Karpas-422 (cell line): ENCODE measurements at regions not wholly inside any gene's neighbourhood (a gene's known extent, or its start where the extent isn't known, plus 50 kb on each side); places are given as distances from the start of the nearest gene placed in this dataset.

Experiments
- DNase-seq: peaks from one replicate; pipeline ENCODE4 v3.0.0-alpha.2; 2015
- H2AFZ ChIP-seq: fragments of 200-600 bp; sonication (generic); 2 replicates; pipeline ENCODE4 v1.6.1; 2014; ENCODE audit warnings: antibody characterized with exemption, low read length, mixed read lengths
- H3K27ac ChIP-seq: fragments of 200-600 bp; sonication (generic); 2 replicates; pipeline ENCODE4 v1.5.1; 2014; ENCODE audit warnings: mild to moderate bottlenecking, low read length, moderate library complexity
- H3K27me3 ChIP-seq: fragments of 200-600 bp; sonication (generic); 2 replicates; pipeline ENCODE4 v1.6.1; 2014; ENCODE audit warnings: low read length, mixed read lengths
- H3K36me3 ChIP-seq: fragments of 200-600 bp; sonication (generic); 2 replicates; pipeline ENCODE4 v1.6.1; 2014; ENCODE audit warnings: low read length, mixed read lengths; ENCODE audit not compliant: insufficient read depth
- H3K4me1 ChIP-seq: fragments of 200-600 bp; sonication (generic); 2 replicates; pipeline ENCODE4 v1.6.1; 2014; ENCODE audit warnings: mild to moderate bottlenecking, low read length, mixed read lengths
- H3K4me2 ChIP-seq: fragments of 200-600 bp; sonication (generic); 2 replicates; pipeline ENCODE4 v1.6.1; 2014; ENCODE audit warnings: low read length, low read depth, mild to moderate bottlenecking; ENCODE audit not compliant: poor library complexity, severe bottlenecking
- H3K4me3 ChIP-seq: fragments of 200-600 bp; sonication (generic); 2 replicates; pipeline ENCODE4 v1.5.1; 2014; ENCODE audit warnings: mild to moderate bottlenecking, antibody characterized with exemption, low read length, mixed read lengths
- H3K79me2 ChIP-seq: fragments of 200-600 bp; sonication (generic); 2 replicates; pipeline ENCODE4 v1.6.1; 2014; ENCODE audit warnings: mild to moderate bottlenecking, low read length, mixed read lengths
- H3K9ac ChIP-seq: fragments of 200-600 bp; sonication (generic); 2 replicates; pipeline ENCODE4 v1.6.0; 2014; ENCODE audit warnings: low read length
- H3K9me2 ChIP-seq: fragments of 200-600 bp; sonication (generic), shearing (Covaris generic); replicated peaks from 2 replicates; pipeline ENCODE4 v1.6.0; 2014; ENCODE audit warnings: mild to moderate bottlenecking, low read length, moderate library complexity; ENCODE audit not compliant: insufficient read depth
- H3K9me3 ChIP-seq: fragments of 300-700, 200-600 bp; sonication (generic); 2 replicates; pipeline ENCODE4 v1.6.1; 2014; ENCODE audit warnings: low read length, mixed read lengths
- H4K20me1 ChIP-seq: fragments of 200-600 bp; sonication (generic); 2 replicates; pipeline ENCODE4 v1.6.1; 2014; ENCODE audit warnings: mild to moderate bottlenecking, antibody characterized with exemption, low read length, low read depth; ENCODE audit not compliant: insufficient read depth

DNA sequence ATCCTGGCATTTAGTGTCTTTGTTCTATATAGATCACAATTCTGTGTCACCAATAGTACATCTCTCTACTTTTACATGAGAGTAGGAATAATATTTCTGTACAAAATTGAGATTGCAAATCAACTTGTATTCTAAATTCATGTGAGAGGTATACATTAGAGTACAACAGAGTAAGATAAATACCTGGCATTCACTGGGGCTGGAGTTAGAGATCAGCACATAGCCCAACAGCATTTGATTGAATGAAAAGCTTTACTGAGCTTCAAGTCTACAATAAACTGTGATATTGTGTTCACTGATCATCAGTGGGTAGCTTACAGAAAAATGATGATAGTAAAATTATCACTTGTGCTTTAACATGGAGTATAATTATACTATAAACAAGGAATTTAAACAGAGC, 1114.7 kb downstream of the REEP3 start:
- no peak overlapping the region for H3K4me2 ChIP-seq
- no peaks in the 10 kb centered on the region for H3K79me2 ChIP-seq
- no peaks in the 10 kb centered on the region for H3K36me3 ChIP-seq
- no peak overlapping the region for H3K9ac ChIP-seq
- H3K27ac ChIP-seq, result no peak overlapping the region
- H3K9me2 ChIP-seq, result no peaks in the 10 kb centered on the region
- no peak for DNase-seq
- H3K9me3 ChIP-seq, result no peaks in the 10 kb centered on the region
- H3K27me3 ChIP-seq, result no peaks in the 10 kb centered on the region
- H2AFZ ChIP-seq, result no peak overlapping the region
- no peaks in the 10 kb centered on the region for H4K20me1 ChIP-seq
- H3K4me3 ChIP-seq, result no peak overlapping the region
- H3K4me1 ChIP-seq, result no peaks in the 10 kb centered on the region

DNA sequence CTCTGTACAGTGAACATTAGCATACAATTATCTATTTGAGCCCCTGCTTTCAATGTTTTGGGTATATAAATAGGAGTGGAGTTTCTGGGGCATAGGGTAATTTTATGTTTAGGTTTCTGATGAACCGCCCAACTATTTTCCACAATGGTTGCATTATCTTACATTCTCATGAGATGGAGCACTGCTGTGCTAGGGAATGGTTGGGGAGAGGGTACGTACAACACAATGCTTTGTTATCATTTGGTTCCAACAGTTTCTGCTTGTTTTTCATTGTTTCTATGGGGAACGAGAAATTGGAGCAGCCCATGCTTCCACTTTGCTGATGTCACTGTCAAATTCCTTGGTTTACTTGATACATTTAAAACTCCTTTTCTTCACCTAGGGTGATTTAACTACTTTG, 1115.3 kb downstream of the REEP3 start:
- H3K27ac ChIP-seq, result no peak overlapping the region
- no peaks in the 10 kb centered on the region for H3K4me1 ChIP-seq
- H3K79me2 ChIP-seq, result no peaks in the 10 kb centered on the region
- no peak overlapping the region for H2AFZ ChIP-seq
- no peak for DNase-seq
- H3K9me2 ChIP-seq, result no peaks in the 10 kb centered on the region
- H3K4me3 ChIP-seq, result no peak overlapping the region
- no peak overlapping the region for H3K9ac ChIP-seq
- no peaks in the 10 kb centered on the region for H3K27me3 ChIP-seq
- no peaks in the 10 kb centered on the region for H4K20me1 ChIP-seq
- H3K4me2 ChIP-seq, result no peak overlapping the region
- no peaks in the 10 kb centered on the region for H3K36me3 ChIP-seq
- no peaks in the 10 kb centered on the region for H3K9me3 ChIP-seq

DNA sequence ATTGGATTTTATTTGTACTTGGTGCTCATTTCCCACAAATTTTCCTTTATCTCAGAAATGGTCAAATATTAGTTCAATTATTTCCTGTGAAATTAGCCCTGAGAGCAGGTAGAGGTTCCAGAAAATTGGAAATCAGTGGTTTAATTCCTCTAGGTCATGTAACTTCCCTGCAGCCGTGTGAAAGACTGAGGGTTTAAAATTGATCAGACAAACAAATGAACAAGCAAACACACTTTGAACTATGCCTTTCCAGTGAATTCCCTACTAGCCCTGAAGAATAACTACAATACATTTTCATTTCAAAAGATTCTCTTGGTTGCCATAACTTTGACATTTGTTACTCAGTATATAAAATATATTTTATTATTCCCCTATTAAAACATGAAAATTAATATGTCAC, 1116.7 kb downstream of the REEP3 start:
- Histone ChIP-seq H3K9me2 (no peaks in the 10 kb centered on the region), H3K27ac (no peak overlapping the region), H3K4me3 (no peak overlapping the region), H3K4me2 (no peak overlapping the region), H3K79me2 (no peaks in the 10 kb centered on the region), H3K4me1 (no peaks in the 10 kb centered on the region), H3K36me3 (no peaks in the 10 kb centered on the region), H3K27me3 (no peaks in the 10 kb centered on the region), H4K20me1 (no peaks in the 10 kb centered on the region), H3K9ac (no peak overlapping the region), H3K9me3 (no peaks in the 10 kb centered on the region), H2AFZ (no peak overlapping the region)
- DNase-seq, result peak; percentile 34

DNA sequence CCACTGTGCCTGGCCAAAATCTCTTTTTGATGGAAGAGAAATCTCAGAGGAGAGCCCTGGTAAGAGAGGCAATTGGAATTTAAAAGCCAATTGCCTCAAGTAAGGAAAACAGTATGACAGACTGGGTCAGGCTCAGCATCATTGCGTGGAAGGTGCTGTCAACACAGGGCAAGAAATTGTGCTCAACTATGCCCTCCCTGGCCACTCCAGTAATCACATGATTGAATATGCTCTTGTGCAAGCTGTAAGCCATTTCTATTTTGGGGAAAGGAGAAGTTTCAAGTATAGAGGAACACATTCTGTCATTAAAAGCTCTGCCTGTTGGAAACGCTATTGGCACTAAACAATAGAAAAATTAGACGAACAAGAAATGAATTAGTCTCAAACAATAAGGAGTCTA, 1127.7 kb downstream of the REEP3 start:
- Histone ChIP-seq H3K9ac (no peak overlapping the region), H3K9me2 (no peaks in the 10 kb centered on the region), H3K9me3 (no peaks in the 10 kb centered on the region), H3K79me2 (no peaks in the 10 kb centered on the region), H3K4me3 (no peak overlapping the region), H3K27ac (no peak overlapping the region), H3K27me3 (no peaks in the 10 kb centered on the region), H3K4me1 (peaks cover 6% of the 10 kb centered on the region), H3K36me3 (no peaks in the 10 kb centered on the region), H2AFZ (0 out of 2 replicates have a peak overlapping the region, but pooled peaks have one; percentile 9), H4K20me1 (no peaks in the 10 kb centered on the region), H3K4me2 (peak overlapping the region; percentile 39)
- DNase-seq, result peak; percentile 88

DNA sequence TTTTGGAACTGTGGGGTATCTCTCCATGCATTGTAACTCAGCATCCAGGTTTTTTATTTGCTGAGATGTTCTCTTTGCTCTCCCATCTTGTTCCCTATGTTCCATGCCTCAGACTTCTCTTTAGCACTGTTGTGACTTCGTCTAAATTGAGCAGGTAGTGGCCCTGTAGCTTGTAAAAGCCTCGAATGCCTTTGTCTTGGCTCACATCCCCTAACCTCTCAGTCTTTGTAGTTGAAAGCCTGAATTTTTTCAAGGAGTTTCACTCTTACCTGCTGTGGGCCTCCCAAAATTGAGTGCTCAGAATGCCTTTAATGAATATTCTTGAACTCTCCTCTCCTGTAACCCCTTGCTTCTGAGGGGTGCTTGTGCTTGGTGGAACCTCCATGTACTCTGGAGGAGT, 1137.3 kb downstream of the REEP3 start:
- no peaks in the 10 kb centered on the region for H3K79me2 ChIP-seq

DNA sequence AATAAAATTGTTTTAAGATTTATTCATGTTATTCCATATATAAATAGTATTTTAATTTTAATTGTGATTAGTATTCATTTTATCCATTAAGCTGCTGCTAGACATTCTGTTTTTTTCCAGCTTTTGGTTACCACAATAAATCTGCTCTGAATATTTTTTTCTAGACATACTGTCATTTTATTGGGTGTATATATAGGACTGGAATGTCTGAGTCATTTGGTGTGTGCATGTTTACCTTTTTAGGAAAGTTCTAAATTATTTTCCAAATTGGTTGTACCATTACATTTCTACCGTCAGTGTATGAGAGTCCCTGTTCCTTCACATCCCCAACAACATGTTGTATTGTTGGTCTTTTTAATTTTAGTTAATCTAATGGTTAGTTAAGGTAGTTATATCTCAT, 1138.1 kb downstream of the REEP3 start:
- H3K27ac ChIP-seq, result no peak overlapping the region
- no peaks in the 10 kb centered on the region for H3K79me2 ChIP-seq
- no peak for DNase-seq
- H3K4me1 ChIP-seq, result no peaks in the 10 kb centered on the region
- no peaks in the 10 kb centered on the region for H3K36me3 ChIP-seq
- no peak overlapping the region for H3K4me3 ChIP-seq
- H3K9ac ChIP-seq, result no peak overlapping the region
- no peak overlapping the region for H2AFZ ChIP-seq
- H3K27me3 ChIP-seq, result no peaks in the 10 kb centered on the region; the same call in 1 of the 2 replicates
- H3K9me3 ChIP-seq, result no peaks in the 10 kb centered on the region
- no peak overlapping the region for H3K4me2 ChIP-seq
- H4K20me1 ChIP-seq, result no peaks in the 10 kb centered on the region
- no peaks in the 10 kb centered on the region for H3K9me2 ChIP-seq

More for the DNA sequence above, 1137.3 kb downstream of the REEP3 start:
- Histone ChIP-seq H3K4me2 (no peak overlapping the region), H3K27ac (no peak overlapping the region), H4K20me1 (no peaks in the 10 kb centered on the region), H3K9me2 (no peaks in the 10 kb centered on the region), H3K4me3 (no peak overlapping the region), H3K36me3 (no peaks in the 10 kb centered on the region), H2AFZ (no peak overlapping the region), H3K4me1 (no peaks in the 10 kb centered on the region), H3K27me3 (no peaks in the 10 kb centered on the region; the same call in 1 of the 2 replicates), H3K9ac (no peak overlapping the region), H3K9me3 (no peaks in the 10 kb centered on the region)
- no peak for DNase-seq

DNA sequence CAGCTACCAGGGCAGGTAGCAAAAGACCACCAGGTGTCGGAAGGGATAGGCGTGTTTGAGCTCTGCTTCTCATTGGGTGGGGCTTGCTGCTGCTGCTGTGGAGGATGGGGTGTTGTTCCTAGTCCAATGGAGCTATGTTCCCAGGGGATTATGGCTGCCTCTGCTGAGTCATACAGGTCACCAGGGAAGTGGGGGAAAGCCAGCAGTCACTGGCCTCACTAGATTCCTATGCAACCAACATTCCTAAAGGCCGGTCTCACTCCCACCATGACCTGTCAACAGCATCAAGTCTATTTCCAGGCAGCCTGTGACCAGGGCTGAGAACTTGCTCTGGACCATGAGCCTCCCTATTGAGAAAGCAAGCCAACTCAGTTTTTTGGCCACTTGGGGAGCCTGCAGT, 1160.8 kb downstream of the REEP3 start:
- Histone ChIP-seq H3K36me3 (no peaks in the 10 kb centered on the region), H3K79me2 (no peaks in the 10 kb centered on the region), H3K4me1 (no peaks in the 10 kb centered on the region), H3K4me3 (no peak overlapping the region), H3K9me2 (no peaks in the 10 kb centered on the region), H3K4me2 (no peak overlapping the region), H3K27me3 (no peaks in the 10 kb centered on the region), H3K9me3 (no peaks in the 10 kb centered on the region), H4K20me1 (no peaks in the 10 kb centered on the region), H2AFZ (no peak overlapping the region), H3K27ac (no peak overlapping the region), H3K9ac (no peak overlapping the region)
- no peak for DNase-seq

DNA sequence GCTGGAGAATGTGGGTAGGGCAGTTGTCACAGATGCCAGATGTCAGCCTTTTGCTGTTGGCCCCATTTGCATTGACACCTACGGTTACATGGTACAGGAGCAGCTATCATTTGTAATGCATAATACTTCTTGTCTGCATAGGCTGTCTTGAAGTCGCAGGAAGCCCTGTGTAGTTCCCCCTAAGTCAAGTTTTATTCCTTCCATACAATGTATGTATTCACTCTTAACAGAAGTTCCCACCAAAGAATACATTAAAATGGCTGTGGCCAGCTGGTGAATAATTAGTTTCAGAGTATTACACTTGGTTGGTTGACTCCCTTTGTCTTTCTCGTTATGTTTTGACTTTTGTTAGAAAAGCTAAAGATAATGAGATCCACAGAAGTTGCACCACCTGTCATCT, 1169.0 kb downstream of the REEP3 start:
- Histone ChIP-seq H3K27ac (no peak overlapping the region), H2AFZ (no peak overlapping the region), H3K36me3 (no peaks in the 10 kb centered on the region), H3K27me3 (no peaks in the 10 kb centered on the region), H4K20me1 (no peaks in the 10 kb centered on the region), H3K4me1 (no peaks in the 10 kb centered on the region), H3K9ac (no peak overlapping the region), H3K79me2 (no peaks in the 10 kb centered on the region), H3K9me3 (no peaks in the 10 kb centered on the region), H3K9me2 (no peaks in the 10 kb centered on the region), H3K4me3 (no peak overlapping the region), H3K4me2 (no peak overlapping the region)
- no peak for DNase-seq

DNA sequence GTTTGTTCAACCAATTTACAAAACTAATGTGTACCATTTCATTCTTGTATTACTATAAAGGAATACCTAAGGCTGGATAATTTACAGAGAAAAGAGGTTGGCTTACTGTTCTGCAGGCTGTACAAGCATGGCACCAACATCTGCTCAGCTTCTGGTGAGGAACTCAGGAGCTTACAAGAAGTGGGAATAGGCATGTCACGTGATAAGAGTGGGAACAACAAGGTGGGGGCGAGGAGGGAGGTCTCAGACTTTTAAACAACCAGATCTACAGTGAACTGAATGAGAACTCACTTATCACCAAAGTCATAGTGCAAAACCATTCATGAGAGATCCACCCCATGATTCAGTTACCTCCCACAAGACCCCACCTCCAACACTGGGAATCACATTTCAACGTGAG, 1178.0 kb downstream of the REEP3 start:
- Histone ChIP-seq H3K79me2 (no peaks in the 10 kb centered on the region), H3K27ac (no peak overlapping the region)

More for the DNA sequence above, 1178.0 kb downstream of the REEP3 start:
- H3K4me1 ChIP-seq, result no peaks in the 10 kb centered on the region
- H3K9me3 ChIP-seq, result no peaks in the 10 kb centered on the region
- no peaks in the 10 kb centered on the region for H3K36me3 ChIP-seq
- DNase-seq, result peak; percentile 4
- no peaks in the 10 kb centered on the region for H3K27me3 ChIP-seq
- no peaks in the 10 kb centered on the region for H4K20me1 ChIP-seq
- H2AFZ ChIP-seq, result no peak overlapping the region
- peaks cover 4% of the 10 kb centered on the region; the same call in 1 of the 2 replicates for H3K9me2 ChIP-seq
- no peak overlapping the region for H3K4me3 ChIP-seq
- H3K4me2 ChIP-seq, result no peak overlapping the region
- no peak overlapping the region for H3K9ac ChIP-seq
